Naive B cell (primary cell): ENCODE measurements at regions not wholly inside any gene's neighbourhood (a gene's known extent, or its start where the extent isn't known, plus 50 kb on each side); places are given as distances from the start of the nearest gene placed in this dataset.

Experiments
- ATAC-seq, 2 donors: fragments of 150-1000 bp; cut with Tn5 transposase; 2 replicates each; pipeline ENCODE4 v1.10.0; 2021; ENCODE audit warnings: low read depth in 2 of 2, mild to moderate bottlenecking in 2 of 2, moderate library complexity in 2 of 2
- DNase-seq: peaks from one replicate; pipeline ENCODE4 v3.0.0; 2022
- H3K27ac Mint-ChIP-seq, 6 donors: one replicate each; pipeline ENCODE4 v1.8.0; 2020 to 2022; ENCODE audit warnings: mild to moderate bottlenecking in 6 of 6, mixed read lengths in 6 of 6, moderate library complexity in 5 of 6, inconsistent platforms in 2 of 6
- H3K27me3 Mint-ChIP-seq, 3 donors: one replicate each; pipeline ENCODE4 v1.8.0; 2021 to 2022; ENCODE audit warnings: mixed read lengths in 3 of 3, mild to moderate bottlenecking in 1 of 3
- H3K36me3 Mint-ChIP-seq, 2 donors: one replicate each; pipeline ENCODE4 v1.8.0; 2020 to 2022; ENCODE audit warnings: mixed read lengths in 2 of 2, inconsistent platforms in 1 of 2, mild to moderate bottlenecking in 1 of 2
- H3K4me1 Mint-ChIP-seq, 3 donors: one replicate each; pipeline ENCODE4 v1.8.0; 2020 to 2022; ENCODE audit warnings: mixed read lengths in 3 of 3, inconsistent platforms in 1 of 3, mild to moderate bottlenecking in 1 of 3, moderate library complexity in 1 of 3
- H3K4me3 Mint-ChIP-seq, 8 donors: one replicate each; pipeline ENCODE4 v1.8.0; 2020 to 2022; ENCODE audit warnings: mild to moderate bottlenecking in 8 of 8, mixed read lengths in 8 of 8, moderate library complexity in 8 of 8, inconsistent platforms in 2 of 8
- H3K9me3 Mint-ChIP-seq, 7 donors: one replicate each; pipeline ENCODE4 v1.8.0; 2020 to 2022; ENCODE audit warnings: mixed read lengths in 7 of 7, mild to moderate bottlenecking in 5 of 7, inconsistent platforms in 2 of 7, moderate library complexity in 1 of 7

- Mint-ChIP-seq H3K27ac (no peak overlapping the region), H3K4me1 (no peaks in the 10 kb centered on the region), H3K36me3 (peaks cover 0 to 7% of the 10 kb centered on the region in 2 donors), H3K27me3 (peaks cover 0 to 5% (median 0%) of the 10 kb centered on the region in 3 donors), H3K4me3 (no peak overlapping the region), H3K9me3 (peaks cover 0 to 26% (median 11%) of the 10 kb centered on the region in 7 donors)
- ATAC-seq (no peak), DNase-seq (no peak)
Observed at GRCh38 chr5:98602534-98603112, 170.8 kb upstream of the RGMB start.

- Mint-ChIP-seq H3K4me3 (no peak overlapping the region), H3K27ac (no peak overlapping the region), H3K9me3 (peaks cover 0 to 26% (median 10%) of the 10 kb centered on the region in 7 donors), H3K27me3 (peaks cover 0 to 5% (median 0%) of the 10 kb centered on the region in 3 donors), H3K36me3 (peaks cover 0 to 7% of the 10 kb centered on the region in 2 donors), H3K4me1 (no peaks in the 10 kb centered on the region)
- ATAC-seq (no peak), DNase-seq (no peak)
Observed at GRCh38 chr5:98603456-98603855, 170.0 kb upstream of the RGMB start.

GRCh38 chr5:98604301-98604700, 169.2 kb upstream of the RGMB start:
- Mint-ChIP-seq H3K4me3 (no peak overlapping the region), H3K9me3 (peaks cover 0 to 24% (median 9%) of the 10 kb centered on the region in 7 donors), H3K27ac (no peak overlapping the region), H3K36me3 (peaks cover 0 to 7% of the 10 kb centered on the region in 2 donors), H3K27me3 (peaks cover 0 to 5% (median 0%) of the 10 kb centered on the region in 3 donors), H3K4me1 (no peaks in the 10 kb centered on the region)
- ATAC-seq = no peak
- no peak for DNase-seq

- Mint-ChIP-seq H3K27me3 (peaks cover 0 to 5% (median 0%) of the 10 kb centered on the region in 3 donors), H3K27ac (no peak overlapping the region), H3K36me3 (peaks cover 0 to 6% of the 10 kb centered on the region in 2 donors), H3K9me3 (peaks cover 0 to 20% (median 8%) of the 10 kb centered on the region in 7 donors), H3K4me3 (no peak overlapping the region), H3K4me1 (no peaks in the 10 kb centered on the region)
- ATAC-seq = no peak
- no peak for DNase-seq
Observed at GRCh38 chr5:98604721-98605425, 168.6 kb upstream of the RGMB start.

- H3K9me3 Mint-ChIP-seq = peaks cover 0 to 15% (median 4%) of the 10 kb centered on the region in 7 donors
- H3K27me3 Mint-ChIP-seq = peaks cover 0 to 10% (median 0%) of the 10 kb centered on the region in 3 donors
- no peaks in the 10 kb centered on the region for H3K4me1 Mint-ChIP-seq
- H3K27ac Mint-ChIP-seq = no peak overlapping the region
- DNase-seq (no peak), ATAC-seq (no peak)
- H3K4me3 Mint-ChIP-seq = no peak overlapping the region
- H3K36me3 Mint-ChIP-seq = peaks cover 0 to under 1% of the 10 kb centered on the region in 2 donors
Observed at GRCh38 chr5:98605426-98605825, 168.0 kb upstream of the RGMB start.

GRCh38 chr5:98606961-98607360, 166.5 kb upstream of the RGMB start:
- H3K27ac Mint-ChIP-seq = no peak overlapping the region
- no peaks in the 10 kb centered on the region for H3K4me1 Mint-ChIP-seq
- no peak overlapping the region for H3K4me3 Mint-ChIP-seq
- H3K36me3 Mint-ChIP-seq = no peaks in the 10 kb centered on the region
- H3K9me3 Mint-ChIP-seq = peaks cover 0 to 8% (median under 1%) of the 10 kb centered on the region in 7 donors
- H3K27me3 Mint-ChIP-seq = peaks cover 0 to 8% (median 0%) of the 10 kb centered on the region in 3 donors
- ATAC-seq = no peak
- no peak for DNase-seq

- no peaks in the 10 kb centered on the region for H3K9me3 Mint-ChIP-seq
- no peak for DNase-seq
- no peaks in the 10 kb centered on the region for H3K4me1 Mint-ChIP-seq
- H3K27me3 Mint-ChIP-seq = peaks cover 0 to 8% (median 0%) of the 10 kb centered on the region in 3 donors
- H3K27ac Mint-ChIP-seq = no peak overlapping the region
- no peak for ATAC-seq
- H3K36me3 Mint-ChIP-seq = no peaks in the 10 kb centered on the region
- H3K4me3 Mint-ChIP-seq = no peak overlapping the region
Observed at GRCh38 chr5:98608052-98608451, 165.4 kb upstream of the RGMB start.

GRCh38 chr5:98614341-98614740, 159.1 kb upstream of the RGMB start:
- ATAC-seq (no peak), DNase-seq (no peak)
- H3K36me3 Mint-ChIP-seq = no peaks in the 10 kb centered on the region
- no peaks in the 10 kb centered on the region for H3K4me1 Mint-ChIP-seq
- no peak overlapping the region for H3K4me3 Mint-ChIP-seq
- peaks cover 0 to 2% (median 0%) of the 10 kb centered on the region in 7 donors for H3K9me3 Mint-ChIP-seq
- no peak overlapping the region for H3K27ac Mint-ChIP-seq
- peaks cover 0 to 13% (median 0%) of the 10 kb centered on the region in 3 donors for H3K27me3 Mint-ChIP-seq

- H3K36me3 Mint-ChIP-seq = no peaks in the 10 kb centered on the region
- no peak overlapping the region for H3K27ac Mint-ChIP-seq
- H3K27me3 Mint-ChIP-seq = peaks cover 0 to 14% (median 5%) of the 10 kb centered on the region in 3 donors
- no peak overlapping the region for H3K4me3 Mint-ChIP-seq
- peaks cover 0 to 2% (median 0%) of the 10 kb centered on the region in 7 donors for H3K9me3 Mint-ChIP-seq
- no peak for DNase-seq
- no peaks in the 10 kb centered on the region for H3K4me1 Mint-ChIP-seq
- no peak for ATAC-seq
Observed at GRCh38 chr5:98621821-98622220, 151.6 kb upstream of the RGMB start.

GRCh38 chr5:98624145-98624880, 149.2 kb upstream of the RGMB start:
- ATAC-seq (no peak), DNase-seq (no peak)
- Mint-ChIP-seq H3K9me3 (peaks cover 0 to 4% (median 2%) of the 10 kb centered on the region in 7 donors), H3K36me3 (no peaks in the 10 kb centered on the region), H3K4me1 (no peaks in the 10 kb centered on the region), H3K27ac (no peak overlapping the region), H3K27me3 (peaks cover 0 to 9% (median 5%) of the 10 kb centered on the region in 3 donors), H3K4me3 (no peak overlapping the region)

GRCh38 chr5:98627121-98627520, 146.3 kb upstream of the RGMB start:
- peaks cover 0 to 7% (median 5%) of the 10 kb centered on the region in 3 donors for H3K27me3 Mint-ChIP-seq
- H3K4me1 Mint-ChIP-seq = no peaks in the 10 kb centered on the region
- H3K27ac Mint-ChIP-seq = no peak overlapping the region
- no peak for ATAC-seq
- H3K36me3 Mint-ChIP-seq = no peaks in the 10 kb centered on the region
- peaks cover 0 to 5% (median 2%) of the 10 kb centered on the region in 7 donors for H3K9me3 Mint-ChIP-seq
- H3K4me3 Mint-ChIP-seq = no peak overlapping the region
- DNase-seq = no peak

- no peak overlapping the region for H3K27ac Mint-ChIP-seq
- H3K27me3 Mint-ChIP-seq = peaks cover 0 to 5% (median 5%) of the 10 kb centered on the region in 3 donors
- H3K9me3 Mint-ChIP-seq = peaks cover 0 to 5% (median 2%) of the 10 kb centered on the region in 7 donors
- ATAC-seq (no peak), DNase-seq (no peak)
- no peak overlapping the region for H3K4me3 Mint-ChIP-seq
- H3K36me3 Mint-ChIP-seq = no peaks in the 10 kb centered on the region
- no peaks in the 10 kb centered on the region for H3K4me1 Mint-ChIP-seq
Observed at GRCh38 chr5:98630621-98631020, 142.8 kb upstream of the RGMB start.

- Mint-ChIP-seq H3K4me1 (no peaks in the 10 kb centered on the region), H3K4me3 (no peak overlapping the region), H3K9me3 (peaks cover 0 to 5% (median 2%) of the 10 kb centered on the region in 7 donors), H3K27ac (no peak overlapping the region), H3K36me3 (no peaks in the 10 kb centered on the region), H3K27me3 (peaks cover 0 to 4% (median 0%) of the 10 kb centered on the region in 3 donors)
- DNase-seq (no peak), ATAC-seq (no peak)
Observed at GRCh38 chr5:98631311-98632054, 142.0 kb upstream of the RGMB start.
